Activated naive CD4-positive, alpha-beta T cell treated with anti-CD3 and anti-CD28 coated beads, Interleukin-2, amount 50 U/mL, for 16 hours (primary cell): ENCODE measurements at regions not wholly inside any gene's neighbourhood (a gene's known extent, or its start where the extent isn't known, plus 50 kb on each side); places are given as distances from the start of the nearest gene placed in this dataset.

ENCODE experiments used
- DNase-seq: peaks from one replicate; pipeline ENCODE4 v3.0.0-alpha.2; 2020

GRCh38 chr6:40056865-40057264, 122.6 kb upstream of the MOCS1 start:
- no peak for DNase-seq

- DNase-seq: no peak
Observed at GRCh38 chr6:40054602-40055001, 120.3 kb upstream of the MOCS1 start.

- DNase-seq: no peak
Observed at GRCh38 chr6:40054186-40054585, 119.9 kb upstream of the MOCS1 start.

- DNase-seq: no peak
Observed at GRCh38 chr6:40049128-40049527, 114.9 kb upstream of the MOCS1 start.

- no peak for DNase-seq
Observed at GRCh38 chr6:40044196-40044595, 109.9 kb upstream of the MOCS1 start.

GRCh38 chr6:40042232-40042631, 108.0 kb upstream of the MOCS1 start:
- no peak for DNase-seq

GRCh38 chr6:40039042-40039441, 104.8 kb upstream of the MOCS1 start:
- DNase-seq: no peak

GRCh38 chr6:40038626-40039025, 104.4 kb upstream of the MOCS1 start:
- DNase-seq: no peak

GRCh38 chr6:40037271-40037670, 103.0 kb upstream of the MOCS1 start:
- DNase-seq: no peak

- DNase-seq: no peak
Observed at GRCh38 chr6:40036186-40036585, 101.9 kb upstream of the MOCS1 start.

GRCh38 chr6:40028449-40028848, 94.2 kb upstream of the MOCS1 start:
- DNase-seq: no peak

GRCh38 chr6:40022867-40023266, 88.6 kb upstream of the MOCS1 start:
- no peak for DNase-seq

GRCh38 chr6:40020166-40020565, 85.9 kb upstream of the MOCS1 start:
- DNase-seq: no peak

- no peak for DNase-seq
Observed at GRCh38 chr6:40015530-40015929, 81.3 kb upstream of the MOCS1 start.

GRCh38 chr6:40011844-40012243, 77.6 kb upstream of the MOCS1 start:
- DNase-seq: no peak

GRCh38 chr6:40000964-40001515, 66.8 kb upstream of the MOCS1 start:
- DNase-seq: no peak

- DNase-seq: no peak
Observed at GRCh38 chr6:39999006-39999867, 65.0 kb upstream of the MOCS1 start.

GRCh38 chr6:39998126-39998525, 63.9 kb upstream of the MOCS1 start:
- DNase-seq: no peak

- DNase-seq: no peak
Observed at GRCh38 chr6:39997101-39997635, 62.9 kb upstream of the MOCS1 start.

- no peak for DNase-seq
Observed at GRCh38 chr6:39995633-39996032, 61.4 kb upstream of the MOCS1 start.

- DNase-seq: no peak
Observed at GRCh38 chr6:39992861-39993622, 58.8 kb upstream of the MOCS1 start.
